NCI-H510A (cell line): ENCODE measurements at regions not wholly inside any gene's neighbourhood (a gene's known extent, or its start where the extent isn't known, plus 50 kb on each side); places are given as distances from the start of the nearest gene placed in this dataset.

ENCODE experiments used
- DNase-seq: peaks from one replicate; lab custom pipeline; 2025; lab: John Stamatoyannopoulos, UW

DNA sequence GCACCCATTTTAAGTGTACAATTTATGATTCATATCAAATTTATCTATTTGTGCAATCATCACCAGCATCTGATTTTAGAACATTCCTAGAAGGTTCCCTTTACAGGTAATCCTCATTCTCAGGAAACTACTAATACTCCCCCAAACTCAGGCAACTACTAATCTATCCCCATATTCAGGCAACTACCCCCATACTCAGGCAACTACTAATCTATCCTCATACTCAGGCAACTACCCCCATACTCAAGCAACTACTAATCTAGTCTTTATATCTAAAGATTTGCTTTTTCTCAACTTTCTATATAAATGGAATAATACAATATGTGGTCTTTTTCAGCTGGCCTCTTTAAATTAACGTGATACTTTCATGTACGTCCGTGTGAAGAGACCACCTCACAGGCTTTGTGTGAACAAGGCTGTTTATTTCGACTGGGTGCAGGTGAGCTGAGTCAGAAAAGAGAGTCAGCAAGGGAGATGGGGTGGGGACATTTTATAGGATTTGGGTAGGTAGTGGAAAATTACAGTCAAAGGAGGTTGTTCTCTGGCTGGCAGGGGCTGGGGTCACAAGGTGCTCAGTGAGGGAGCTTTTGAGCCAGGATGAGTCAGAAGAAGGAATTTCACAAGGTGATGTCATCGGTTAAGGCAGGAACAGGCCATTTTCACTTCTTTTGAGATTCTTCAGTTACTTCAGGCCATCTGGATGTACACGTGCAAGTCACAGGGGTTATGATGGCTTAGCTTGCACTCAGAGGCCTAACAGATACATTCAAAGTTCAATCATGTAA, 1444.5 kb upstream of the CADM2 start:
- DNase-seq: no peak

DNA sequence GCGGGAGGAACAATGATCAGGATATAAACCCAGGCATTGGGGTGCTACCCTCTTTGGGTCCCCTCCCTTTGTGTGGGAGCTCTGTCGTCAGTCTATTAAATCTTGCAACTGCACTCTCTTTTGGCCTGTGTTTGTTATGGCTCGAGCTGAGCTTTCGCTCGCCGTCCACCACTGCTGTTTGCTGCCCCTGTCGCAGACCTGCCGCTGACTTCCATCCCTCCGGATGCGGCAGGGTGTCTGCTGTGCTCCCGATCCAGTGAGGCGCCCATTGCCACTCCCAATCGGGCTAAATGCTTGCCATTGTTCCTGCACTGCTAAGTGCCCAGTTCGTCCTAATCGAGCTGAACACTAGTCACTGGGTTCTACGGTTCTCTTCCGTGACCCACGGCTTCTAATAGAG, 1443.7 kb upstream of the CADM2 start:
- no peak for DNase-seq

DNA sequence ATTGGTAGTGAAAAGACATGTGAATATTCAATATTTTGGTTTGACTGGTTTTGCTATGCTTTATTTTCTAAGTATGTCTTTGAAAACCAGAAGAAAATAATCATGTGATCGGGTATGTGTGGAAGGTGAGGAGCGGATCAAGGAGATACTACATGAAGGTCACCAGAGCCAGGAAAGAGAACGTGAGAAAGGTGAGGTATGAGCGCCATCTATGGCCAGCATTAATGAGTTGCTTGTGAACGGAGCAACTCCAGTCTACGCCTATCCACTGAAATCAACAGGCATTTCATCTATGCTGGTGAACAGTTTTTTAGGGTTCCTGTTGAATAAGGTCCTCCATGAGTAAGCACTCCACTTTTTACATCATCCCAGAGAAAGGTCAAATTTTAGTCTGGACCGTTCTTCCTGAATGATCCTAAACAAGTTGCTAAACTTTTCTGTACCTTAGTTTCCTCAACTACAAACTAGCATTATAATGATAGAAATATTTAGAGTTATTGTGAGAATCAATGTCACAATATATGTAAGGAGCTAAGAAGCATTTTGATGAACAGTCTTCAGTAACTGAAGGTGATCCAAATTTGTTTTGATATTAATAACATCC, 1435.2 kb upstream of the CADM2 start:
- peak; percentile 20 for DNase-seq

DNA sequence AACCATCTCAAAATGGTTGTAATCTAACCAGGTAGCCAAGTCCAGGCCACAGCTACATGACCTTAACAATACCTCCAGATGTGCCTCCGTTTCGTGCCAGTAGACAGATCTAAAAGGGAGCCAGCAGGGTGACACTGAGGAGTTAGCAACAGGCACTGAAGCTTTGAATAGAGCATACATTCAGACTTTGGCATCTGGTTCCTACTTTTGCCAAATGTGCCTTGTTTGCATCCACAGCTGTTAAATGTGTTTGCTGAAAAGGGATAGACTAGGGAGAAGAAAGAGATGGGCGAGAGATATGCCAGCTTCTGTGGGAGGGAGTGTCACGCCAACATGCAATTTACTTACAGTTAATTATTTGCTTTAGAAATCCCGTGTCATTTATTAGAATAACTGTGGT, 1433.9 kb upstream of the CADM2 start:
- DNase-seq: no peak

DNA sequence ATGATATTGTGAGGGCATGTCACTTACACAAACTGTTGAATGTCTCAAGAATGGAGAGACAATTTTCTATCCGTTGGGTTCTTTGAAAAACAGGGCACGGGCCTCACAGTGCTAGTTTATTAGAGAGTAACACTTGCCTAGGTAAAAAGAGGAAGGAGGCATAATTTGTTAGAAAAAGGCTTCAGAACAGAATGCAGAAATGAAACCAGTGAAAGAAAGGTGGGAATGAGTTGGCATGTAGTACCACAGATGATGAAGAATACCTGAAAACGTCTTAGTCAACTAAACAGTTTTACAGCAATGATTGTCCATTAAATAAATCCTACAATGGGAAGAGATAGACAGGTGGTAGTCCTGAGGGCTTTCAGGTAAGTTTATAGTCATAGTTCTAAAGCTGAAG, 1399.7 kb upstream of the CADM2 start:
- no peak for DNase-seq

DNA sequence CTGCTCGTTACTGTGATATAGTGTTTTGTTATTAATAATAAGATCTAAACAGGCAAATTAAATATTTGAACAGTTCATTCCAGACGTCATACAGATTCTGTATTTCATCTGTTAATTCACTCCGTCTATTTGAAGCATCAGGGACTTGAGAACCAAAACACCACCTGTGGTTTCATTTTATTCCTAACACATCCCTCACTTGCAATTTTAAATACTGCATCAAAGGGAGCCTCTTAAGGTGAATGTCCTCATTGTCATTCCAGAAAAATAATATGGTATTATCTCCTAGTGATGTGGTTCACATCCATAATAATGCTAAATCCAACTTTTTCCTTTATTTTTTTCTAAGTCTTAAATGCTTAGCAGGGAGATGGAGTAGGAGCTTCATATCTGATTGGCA, 1390.9 kb upstream of the CADM2 start:
- no peak for DNase-seq

DNA sequence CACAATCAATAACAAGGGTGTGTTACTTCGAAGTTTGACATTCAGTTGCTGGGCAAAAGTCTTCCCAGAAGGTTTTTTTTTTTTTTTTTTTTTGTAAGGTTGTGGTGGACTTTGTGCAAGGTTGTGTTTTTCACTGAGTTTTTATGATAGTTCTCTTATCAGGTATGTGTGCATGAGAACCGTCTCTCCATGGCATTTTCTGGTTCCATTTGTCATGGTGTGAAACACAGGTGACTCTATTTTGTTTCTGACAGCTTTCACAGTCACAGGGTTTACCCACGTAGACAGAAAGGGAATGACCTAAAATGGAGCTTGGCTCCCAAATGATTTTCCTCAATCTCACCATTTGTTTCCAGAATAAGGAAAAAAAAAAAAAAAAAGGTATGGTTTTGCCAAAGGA, 1377.2 kb upstream of the CADM2 start:
- DNase-seq: no peak

DNA sequence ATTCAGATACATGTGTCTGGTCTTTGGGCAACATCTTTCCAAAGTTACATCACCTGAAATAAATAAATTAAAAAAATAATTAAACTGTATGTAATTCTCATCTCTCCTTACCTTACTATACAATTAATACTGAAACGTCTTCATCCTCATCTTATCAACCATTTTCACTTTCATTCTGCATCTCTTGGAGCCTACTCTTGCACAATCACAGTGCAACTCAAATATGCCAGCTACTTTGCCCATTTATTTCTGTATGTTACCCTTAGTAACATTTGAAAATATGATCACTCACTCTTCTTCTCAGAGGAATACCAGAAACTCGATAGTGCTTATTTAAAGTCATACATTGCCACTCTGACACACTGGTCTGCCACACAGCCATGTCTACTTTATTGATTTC, 1357.1 kb upstream of the CADM2 start:
- no peak for DNase-seq

DNA sequence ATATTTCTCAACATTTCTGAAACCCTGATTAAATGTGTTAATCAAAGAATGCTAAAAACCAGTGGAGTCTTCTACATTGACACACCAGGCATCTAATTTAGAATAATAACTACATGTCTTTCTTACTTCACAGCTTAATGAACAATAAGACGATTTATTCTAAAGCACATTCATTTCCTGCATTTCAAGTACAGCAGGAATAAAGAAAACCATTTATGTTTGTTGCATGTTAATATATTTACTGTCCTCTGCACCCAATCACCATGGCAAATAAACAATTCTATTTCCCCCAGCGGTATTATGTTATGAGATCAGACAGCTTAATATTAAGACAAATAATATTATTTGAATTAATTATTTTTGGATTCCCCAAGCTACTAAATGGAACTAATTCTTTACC, 1336.3 kb upstream of the CADM2 start:
- DNase-seq: no peak

DNA sequence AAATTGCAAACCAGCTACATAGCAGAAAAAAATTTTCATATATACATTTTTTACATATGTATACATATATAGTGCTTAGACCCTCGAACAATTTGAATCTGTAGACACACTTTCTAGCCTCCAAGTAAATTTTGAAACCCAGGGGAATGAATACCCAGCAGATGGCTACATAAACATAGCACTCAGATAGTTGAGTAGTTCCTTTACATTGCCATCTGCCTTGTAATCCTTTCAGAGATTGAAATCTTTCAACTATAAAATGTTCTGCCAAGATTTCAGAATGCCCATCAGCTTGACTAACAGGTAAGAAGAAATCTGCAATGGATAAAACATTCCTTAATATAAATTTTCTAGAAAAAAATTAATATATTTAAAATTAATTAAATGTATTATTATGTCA, 1333.5 kb upstream of the CADM2 start:
- no peak for DNase-seq

DNA sequence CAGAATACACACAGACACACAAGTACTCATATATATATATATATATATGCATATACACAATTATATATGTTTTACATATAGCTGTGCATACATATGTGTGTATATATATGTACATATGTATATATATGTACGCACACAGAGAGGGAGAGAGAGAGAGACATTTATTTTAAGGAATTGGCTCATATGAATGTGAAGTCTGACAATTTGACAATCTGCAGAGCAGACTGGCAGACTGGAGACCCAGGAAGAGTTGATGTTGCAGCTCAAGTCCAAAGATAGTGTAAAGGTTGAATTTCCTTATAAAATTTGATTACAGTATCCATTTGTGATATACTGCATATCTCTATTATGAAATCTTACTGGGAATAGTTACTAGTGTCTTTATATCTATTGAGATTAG, 1330.3 kb upstream of the CADM2 start:
- no peak for DNase-seq

DNA sequence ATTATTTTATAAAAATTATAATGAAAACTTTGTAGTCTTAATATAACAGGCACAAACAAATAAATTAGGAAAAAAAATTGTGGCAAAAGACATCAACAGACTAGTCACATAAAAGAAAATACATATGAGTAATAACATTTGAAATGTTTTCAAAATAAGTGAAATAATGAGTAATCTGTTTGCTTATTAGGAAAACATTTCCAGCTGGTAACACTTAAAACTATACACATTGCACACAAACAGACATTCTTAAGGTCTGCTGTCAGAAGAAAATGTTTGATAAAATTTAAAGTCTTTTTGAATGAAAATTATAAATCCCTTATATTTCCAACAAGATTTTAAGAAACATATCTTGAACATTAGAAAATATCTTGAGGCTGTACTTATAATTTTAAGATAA, 1326.3 kb upstream of the CADM2 start:
- no peak for DNase-seq

DNA sequence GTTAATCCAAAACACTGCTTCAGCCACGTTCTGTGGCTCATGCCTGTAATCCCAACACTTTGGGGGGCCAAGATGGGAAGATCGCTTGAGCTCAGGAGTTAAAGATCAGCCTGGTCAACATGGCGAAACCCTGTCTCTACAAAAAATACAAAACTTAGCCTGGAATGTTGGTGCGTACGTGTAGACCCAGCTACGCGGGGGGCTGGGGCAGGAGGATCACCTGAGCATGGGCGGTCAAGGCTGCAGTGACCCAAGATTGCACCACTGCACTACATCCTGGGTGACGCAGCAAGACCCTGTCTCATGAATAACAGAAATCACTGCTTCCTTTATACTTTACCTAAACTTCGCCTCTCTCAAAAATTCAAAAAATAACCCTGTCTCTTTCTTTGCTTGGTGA, 1325.0 kb upstream of the CADM2 start:
- no peak for DNase-seq

DNA sequence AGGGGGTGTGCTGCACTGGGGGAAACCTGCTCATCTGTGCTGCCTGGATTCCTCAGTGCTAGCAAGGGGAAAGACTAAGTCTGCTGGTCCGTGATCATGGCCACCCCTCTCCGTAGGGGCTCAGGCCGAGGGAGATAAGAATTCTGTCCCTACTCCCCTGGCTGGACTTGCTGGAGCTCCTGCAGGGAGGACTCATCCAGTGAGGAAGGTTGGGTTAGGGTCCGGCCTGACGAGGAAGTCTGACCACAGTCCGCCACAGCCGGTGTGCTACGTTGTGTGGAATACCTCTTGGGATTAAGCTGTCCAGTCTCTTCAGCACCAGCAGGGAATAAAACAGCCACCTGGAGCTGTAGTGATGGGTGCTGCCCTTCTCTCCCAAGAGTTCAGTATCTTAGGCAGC, 1309.1 kb upstream of the CADM2 start:
- no peak for DNase-seq

DNA sequence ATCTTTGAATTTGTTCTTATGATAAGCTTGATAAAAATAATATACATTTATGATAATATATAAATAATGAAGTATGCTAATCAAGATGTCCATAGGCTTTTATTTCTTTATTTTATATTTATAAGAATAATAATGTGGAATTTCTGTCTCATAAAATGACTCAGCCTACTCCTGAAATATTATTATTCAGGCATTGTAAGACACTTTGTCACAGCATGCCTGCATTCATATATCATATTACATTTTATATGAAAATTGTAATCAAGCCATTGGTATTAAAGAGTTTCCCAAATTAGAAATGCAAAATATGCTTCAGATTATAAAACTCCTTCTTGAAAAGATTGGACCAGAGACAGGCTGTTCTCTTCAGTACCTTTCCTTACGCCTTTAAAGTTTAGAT, 1303.7 kb upstream of the CADM2 start:
- no peak for DNase-seq

DNA sequence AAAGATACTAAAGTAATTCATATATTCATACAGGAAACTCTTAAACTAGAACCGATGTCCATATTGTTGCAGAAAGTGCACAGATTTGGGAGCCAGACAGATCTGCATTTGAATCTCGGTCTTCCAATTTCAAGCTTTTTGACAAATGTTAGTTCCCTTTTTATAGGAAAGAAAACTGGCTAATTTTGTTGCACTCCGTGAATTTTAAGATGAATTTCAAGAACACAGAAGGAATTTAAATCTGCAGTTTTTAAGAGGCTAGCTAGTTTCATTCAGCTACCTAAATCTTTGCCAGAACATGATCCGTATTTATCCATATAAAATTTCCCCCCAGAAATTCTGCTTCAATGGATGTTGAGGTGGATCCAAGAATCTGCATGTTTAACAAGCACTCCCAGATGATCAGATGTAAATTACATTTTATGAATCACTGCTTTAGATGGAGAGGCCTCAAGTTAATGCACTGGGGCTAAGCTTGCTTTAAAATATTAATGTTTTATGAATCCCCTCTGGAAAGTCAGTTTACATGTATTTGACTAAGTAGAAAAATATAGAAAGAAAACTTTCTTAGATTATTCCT, 1296.3 kb upstream of the CADM2 start:
- DNase-seq: no peak

DNA sequence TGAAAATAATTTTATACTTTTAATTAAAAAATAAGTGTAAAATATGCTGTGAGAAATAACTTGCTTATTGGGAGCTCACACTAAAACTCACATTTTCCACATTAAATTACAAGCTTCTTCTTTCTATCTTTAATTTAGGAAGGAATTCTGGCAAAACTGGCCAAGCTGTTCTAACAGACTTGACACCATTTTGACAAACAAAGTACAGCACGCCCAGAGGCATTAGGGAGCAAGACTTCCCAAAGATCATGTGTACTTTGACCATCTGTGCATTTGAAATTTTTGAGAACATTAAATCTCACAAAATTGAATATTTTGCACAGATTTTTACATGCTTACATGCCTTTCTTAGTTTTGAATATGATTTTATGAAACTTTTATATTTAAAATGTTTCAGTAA, 1288.4 kb upstream of the CADM2 start:
- no peak for DNase-seq

DNA sequence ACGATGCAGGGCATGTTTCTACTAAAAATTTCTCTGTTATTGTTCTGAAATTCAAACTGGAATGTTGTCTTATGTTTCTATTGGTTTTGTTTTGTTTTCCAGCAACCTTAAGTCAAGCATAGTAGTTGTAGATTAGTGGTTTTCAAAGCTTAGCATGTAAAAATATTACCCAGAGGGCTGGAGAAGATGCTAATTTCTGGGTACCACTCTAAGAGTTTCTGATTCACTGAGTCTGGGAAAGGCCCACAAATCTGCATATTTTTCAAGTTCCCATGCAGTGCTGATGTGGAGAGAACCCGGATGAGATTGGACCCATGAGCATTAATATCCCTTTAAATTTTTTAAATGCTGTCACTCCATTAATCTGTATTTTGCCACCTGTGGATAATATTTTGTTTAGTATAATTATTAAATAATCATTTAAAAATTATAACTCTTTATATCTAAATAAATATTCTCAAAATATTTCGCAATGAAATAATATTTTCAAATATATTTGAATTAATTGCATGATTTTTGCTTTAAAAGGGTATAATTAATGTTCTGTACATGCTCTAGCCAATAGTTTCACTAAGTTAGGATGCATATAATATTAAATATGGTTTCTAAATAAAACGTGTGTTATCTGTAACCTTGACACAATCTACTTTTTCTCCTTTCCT, 1274.7 kb upstream of the CADM2 start:
- no peak for DNase-seq

DNA sequence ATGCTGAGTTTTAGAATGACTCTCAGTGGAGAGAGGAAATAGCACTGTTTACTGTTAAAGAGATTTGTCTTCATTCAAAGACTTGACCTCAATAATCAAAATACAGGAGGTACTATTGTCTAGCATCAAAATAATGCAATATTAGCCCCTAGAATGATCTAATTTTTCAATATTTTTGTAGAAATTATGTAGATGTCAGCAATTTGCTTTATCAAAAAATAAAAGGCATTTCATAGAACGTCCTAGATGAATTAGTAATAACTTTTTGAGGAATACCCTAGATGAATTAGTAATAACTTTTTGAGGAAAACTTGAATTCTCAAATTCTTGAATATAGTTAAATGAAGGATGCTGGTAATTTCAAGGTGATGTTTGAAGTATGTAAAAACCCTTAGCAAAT, 1252.1 kb upstream of the CADM2 start:
- no peak for DNase-seq

DNA sequence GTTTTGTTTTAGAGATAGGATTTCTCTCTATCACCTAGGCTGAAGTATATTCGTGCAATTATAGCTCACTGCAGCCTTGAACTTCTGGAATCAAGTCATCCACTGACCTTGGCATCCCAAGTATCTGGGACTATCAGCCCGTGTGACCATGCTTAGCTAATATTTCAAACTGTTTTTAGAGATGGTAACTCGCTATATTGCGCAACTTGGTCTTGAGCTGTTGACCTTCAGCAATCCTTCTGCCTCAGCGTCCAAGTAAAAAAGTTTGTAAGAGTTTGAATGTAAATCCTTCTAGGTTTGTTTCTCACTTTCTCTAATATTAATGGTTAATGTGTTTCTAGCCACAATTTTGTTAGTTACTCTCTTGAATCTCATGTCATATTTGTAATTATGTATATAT, 1243.5 kb upstream of the CADM2 start:
- DNase-seq: no peak

DNA sequence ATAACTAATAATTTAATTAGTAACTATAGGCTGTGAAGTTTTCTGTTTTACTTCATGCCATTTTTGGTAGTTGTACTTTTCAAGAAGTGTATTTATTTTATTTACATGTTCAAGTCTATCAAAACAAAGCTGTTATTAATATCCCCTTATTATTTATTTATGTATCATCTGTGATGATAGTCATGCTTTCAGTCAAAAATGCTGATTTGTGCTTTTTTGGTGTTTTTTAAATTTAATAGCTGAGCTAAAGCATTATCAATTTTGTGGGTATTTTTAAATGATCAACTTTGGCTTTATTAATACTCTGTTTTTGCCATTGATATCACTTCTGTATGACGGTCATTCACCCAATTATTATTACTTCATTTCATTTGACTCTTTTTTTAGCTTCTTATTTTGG, 1229.2 kb upstream of the CADM2 start:
- no peak for DNase-seq

DNA sequence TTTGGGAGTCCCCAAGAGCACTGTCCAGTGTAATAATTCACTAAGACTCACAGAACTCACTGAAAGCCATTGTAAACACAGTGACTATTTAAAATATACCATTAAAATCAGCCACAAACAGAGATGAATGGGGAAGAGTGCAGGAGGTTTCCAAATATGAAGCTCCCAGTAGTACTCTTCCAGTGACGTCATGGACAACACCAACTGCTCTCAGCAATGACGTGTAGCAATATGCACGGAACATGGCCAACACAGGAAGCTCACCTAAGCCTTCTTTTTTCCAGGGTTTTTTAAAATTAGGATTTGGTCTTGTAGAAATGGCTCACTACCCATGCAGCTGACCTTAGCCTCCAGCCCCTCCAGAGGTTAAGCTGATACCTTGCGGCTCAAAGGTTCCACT, 1224.1 kb upstream of the CADM2 start:
- no peak for DNase-seq

DNA sequence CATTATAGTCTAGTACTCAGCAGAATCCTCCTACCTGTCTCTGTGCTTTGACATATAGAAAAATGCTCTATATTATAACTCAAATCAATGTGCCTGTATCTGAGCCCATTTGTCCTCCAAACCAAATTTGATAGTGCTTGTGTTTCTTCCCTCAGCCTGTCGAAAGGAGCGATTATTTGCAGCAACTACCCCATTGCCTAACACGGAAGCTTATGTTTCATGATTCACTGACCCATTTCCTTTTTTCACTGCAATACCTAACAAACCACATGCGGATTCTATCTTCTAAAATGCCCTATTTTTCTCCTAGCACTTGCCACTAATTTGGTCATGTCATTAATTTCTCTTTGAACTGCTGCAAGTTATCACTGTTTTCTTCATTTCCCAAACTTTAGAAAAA, 1220.6 kb upstream of the CADM2 start:
- DNase-seq: no peak
